A549 (cell line): ENCODE measurements at regions not wholly inside any gene's neighbourhood (a gene's known extent, or its start where the extent isn't known, plus 50 kb on each side); places are given as distances from the start of the nearest gene placed in this dataset.

Experiments
- ATAC-seq, 2 experiments: fragments of 200-7000 bp in 1 of 2; fragments of >200 bp in 1 of 2; cut with Nextera tagmentation in 1 of 2; cut with Tn5 transposase in 1 of 2; 3 replicates each; pipeline versions ENCODE4 v1.8.0 to v1.9.1; 2018 to 2020; ENCODE audit warnings: mild to moderate bottlenecking in 1 of 2, moderate library complexity in 1 of 2
- CTCF ChIA-PET: fragments of 300-600 bp; sonication (Branson Sonifier 250); formaldehyde crosslinking; extraction: SDS; loops from one replicate; lab custom pipeline; 2021; ENCODE audit warnings: antibody characterized with exemption, inconsistent platforms; lab: Yijun Ruan, JAX
- POLR2A ChIA-PET: fragments of 350-600 bp; formaldehyde crosslinking; extraction: SDS; loops from one replicate; lab custom pipeline; 2021; ENCODE audit warnings: antibody characterized with exemption, inconsistent platforms; lab: Yijun Ruan, JAX
- DNase-seq, 2 experiments: peaks; one replicate each; pipeline versions ENCODE4 v3.0.0 to v3.0.0-alpha.2; 2011 to 2016; ENCODE audit warnings: low read depth in 1 of 2, low spot score in 1 of 2
- FAIRE-seq: peaks from 2 replicates; lab custom pipeline; 2011; peaks lifted over from hg19 to GRCh38; lab: Jason Lieb, UNC
- H3K27ac ChIP-seq, 2 experiments: fragments of >200 bp; sonication (Bioruptor Twin); formaldehyde crosslinking; 3 replicates each; pipeline ENCODE4 v1.5.1; 2016 to 2017
- H3K4me1 ChIP-seq: fragments of >200 bp; sonication (Bioruptor Twin); formaldehyde crosslinking; 3 replicates; pipeline ENCODE4 v1.6.1; 2016
- H3K4me2 ChIP-seq: fragments of >200 bp; sonication (Bioruptor Twin); formaldehyde crosslinking; 3 replicates; pipeline ENCODE4 v1.6.1; 2016
- H3K4me3 ChIP-seq: fragments of >200 bp; sonication (Bioruptor Twin); formaldehyde crosslinking; 3 replicates; pipeline ENCODE4 v1.5.1; 2016
- H3K9me3 ChIP-seq: fragments of >200 bp; sonication (Bioruptor Twin); formaldehyde crosslinking; 3 replicates; pipeline ENCODE4 v1.6.1; 2016
- CHD2 ChIP-seq: fragments of 150-350 bp; IDR thresholded peaks from 2 replicates; pipeline ENCODE4 v1.6.1; 2014; ENCODE audit warnings: low read length; ENCODE audit not compliant: partially characterized antibody
- EHF ChIP-seq: fragments of 250-450 bp; sonication (Bioruptor Pico); IDR thresholded peaks from 2 replicates; pipeline ENCODE4 v1.5.0; 2020; ENCODE audit warnings: mild to moderate bottlenecking
- EHMT2 ChIP-seq: fragments of 200-600 bp; sonication (generic); IDR thresholded peaks from 2 replicates; pipeline ENCODE4 v1.6.1; 2016; ENCODE audit warnings: antibody characterized with exemption, low read depth, mild to moderate bottlenecking, moderate library complexity
- FOXS1 ChIP-seq: fragments of 250-450 bp; sonication (Bioruptor Pico); IDR thresholded peaks from 2 replicates; pipeline ENCODE4 v1.5.0; 2020; ENCODE audit warnings: mild to moderate bottlenecking, moderate library complexity
- HDAC2 ChIP-seq: fragments of 200-600 bp; sonication (generic); IDR thresholded peaks from 2 replicates; pipeline ENCODE4 v1.6.1; 2016
- HEYL ChIP-seq: fragments of 250-450 bp; sonication (Bioruptor Pico); IDR thresholded peaks from 2 replicates; pipeline ENCODE4 v1.8.0; 2021; ENCODE audit warnings: mild to moderate bottlenecking, moderate library complexity
- HMGXB4 ChIP-seq: fragments of 250-450 bp; sonication (Bioruptor Pico); IDR thresholded peaks from 2 replicates; pipeline ENCODE4 v1.5.0; 2021; ENCODE audit warnings: mild to moderate bottlenecking, moderate library complexity, borderline replicate concordance
- HOXA7 ChIP-seq: fragments of 250-450 bp; sonication (Bioruptor Pico); IDR thresholded peaks from 2 replicates; pipeline ENCODE4 v1.5.0; 2020; ENCODE audit warnings: mild to moderate bottlenecking, moderate library complexity
- HOXB13 ChIP-seq: fragments of 250-450 bp; sonication (Bioruptor Pico); IDR thresholded peaks from 2 replicates; pipeline ENCODE4 v1.5.0; 2020; ENCODE audit warnings: low read depth, mild to moderate bottlenecking, moderate library complexity
- KDM1A ChIP-seq: fragments of 200-600 bp; sonication (generic); IDR thresholded peaks from 2 replicates; pipeline ENCODE4 v1.6.1; 2016; ENCODE audit warnings: low read depth, mild to moderate bottlenecking
- NPAS2 ChIP-seq: fragments of 250-450 bp; sonication (Bioruptor Pico); IDR thresholded peaks from 2 replicates; pipeline ENCODE4 v1.8.0; 2022; ENCODE audit warnings: mild to moderate bottlenecking, moderate library complexity, borderline replicate concordance
- POLR2AphosphoS2 ChIP-seq: conservative IDR thresholded peaks from 2 replicates; pipeline ENCODE4 v1.6.1; 2012; ENCODE audit warnings: low read length, improper control_type of control experiment, inconsistent platforms
- RAD21 ChIP-seq, 2 experiments: fragments of >200 bp in 1 of 2; sonication (Bioruptor Twin) in 1 of 2; formaldehyde crosslinking in 1 of 2; IDR thresholded peaks in 1 of 2; conservative IDR thresholded peaks in 1 of 2; 2 replicates in 1 of 2; 3 replicates in 1 of 2; pipeline ENCODE4 v1.6.1; 2012 to 2018; ENCODE audit warnings: inconsistent platforms in 1 of 2
- RARB ChIP-seq: fragments of 250-450 bp; sonication (Bioruptor Pico); IDR thresholded peaks from 2 replicates; pipeline ENCODE4 v1.8.0; 2021; ENCODE audit warnings: mild to moderate bottlenecking, moderate library complexity
- SREBF2 ChIP-seq: fragments of 450-650 bp; IDR thresholded peaks from 2 replicates; pipeline ENCODE4 v1.6.1; 2014; ENCODE audit warnings: mild to moderate bottlenecking, moderate library complexity
- ZC3H11A ChIP-seq: fragments of 450-650 bp; IDR thresholded peaks from 2 replicates; pipeline ENCODE4 v1.6.1; 2014; ENCODE audit warnings: antibody characterized with exemption, mild to moderate bottlenecking
- ZFP36 ChIP-seq: fragments of 450-650 bp; IDR thresholded peaks from 2 replicates; pipeline ENCODE4 v1.6.1; 2014; ENCODE audit warnings: borderline replicate concordance; ENCODE audit not compliant: partially characterized antibody
- whole genome bisulfite sequencing: methylation state at CpG from one replicate; pipeline ENCODE4 v1.1.6; 2017; ENCODE audit errors: missing lambda C conversion rate; 5-methylcytosine and 5-hydroxymethylcytosine counted together
- TF ChIP-seq, protein P1 (sequence below): fragments of 250-450 bp; sonication (Bioruptor Pico); IDR thresholded peaks from 2 replicates; pipeline ENCODE4 v1.5.0; 2020; ENCODE audit warnings: low read depth, mild to moderate bottlenecking, moderate library complexity
- TF ChIP-seq, protein P2 (sequence below): fragments of 150-350 bp; IDR thresholded peaks from 2 replicates; pipeline ENCODE4 v1.6.1; 2014; ENCODE audit warnings: low read depth, mild to moderate bottlenecking, low read length
- TF ChIP-seq, protein P3 (sequence below): IDR thresholded peaks from 2 replicates; pipeline ENCODE4 v1.6.1; 2012; ENCODE audit warnings: low read depth, borderline replicate concordance

DNA sequence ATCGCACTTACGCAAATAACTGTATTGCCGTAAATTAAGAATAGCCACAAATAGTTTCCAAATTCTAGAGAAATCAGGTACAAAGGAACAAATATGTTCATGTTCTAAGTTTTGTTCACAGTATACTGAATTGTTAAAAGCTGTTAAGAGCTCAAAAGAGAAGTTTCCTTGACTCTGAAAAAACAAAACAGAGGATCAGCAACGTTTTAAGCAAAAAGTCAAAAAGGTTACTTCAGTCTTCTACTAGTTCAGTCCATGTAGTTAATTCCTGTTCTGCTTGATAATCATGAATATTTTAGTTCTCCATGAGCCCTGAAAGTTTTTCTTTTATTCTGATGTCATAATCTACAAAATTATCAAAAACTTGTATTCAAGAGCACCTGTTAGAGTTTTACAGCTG is 128.6 kb upstream of the MAST4 start (continued):
- TF ChIP-seq HMGXB4 (CRISPR knock-in tag), result no peak
- TF ChIP-seq CHD2, result no peak
- TF ChIP-seq POLR2AphosphoS2, result no peak
- TF ChIP-seq RARB (CRISPR knock-in tag), result no peak

DNA sequence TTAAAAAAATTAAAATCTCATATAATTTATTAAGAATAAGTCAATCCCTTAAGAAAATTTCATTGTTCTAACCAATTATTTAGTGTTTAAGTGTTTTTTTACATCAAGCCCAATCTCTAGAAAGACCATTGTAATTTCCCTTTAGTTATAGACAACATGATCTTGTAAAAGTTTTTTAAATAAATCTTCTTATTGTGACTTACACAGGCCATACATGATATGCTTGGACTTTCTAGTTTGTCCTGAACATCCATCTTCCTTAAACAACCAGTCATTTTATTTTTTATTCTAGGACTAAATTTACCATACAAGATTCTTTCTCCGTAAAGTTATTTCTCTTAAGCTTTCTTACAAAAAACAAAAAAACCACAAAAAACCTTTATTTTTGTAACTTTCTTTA is 126.5 kb upstream of the MAST4 start:
- Histone ChIP-seq H3K4me1 (no peaks in the 10 kb centered on the region), H3K27ac (no peak overlapping the region), H3K4me2 (no peak overlapping the region), H3K9me3 (peaks cover 3% of the 10 kb centered on the region; the same call in 1 of the 3 replicates), H3K4me3 (no peak overlapping the region)
- FAIRE-seq (no peak), DNase-seq (no peak), ATAC-seq (no peak)
- TF ChIP-seq ZC3H11A (no peak), RAD21 (conservative IDR thresholded peaks at IDR 0.05 in 1 of 2, IDR thresholded peaks at IDR 0.05 in 1 of 2) (no peak), FOXS1 (CRISPR knock-in tag) (no peak), EHF (CRISPR knock-in tag) (no peak), ZFP36 (peak; percentile 79), NPAS2 (CRISPR knock-in tag) (no peak)
- TF ChIP-seq, protein P1, sequence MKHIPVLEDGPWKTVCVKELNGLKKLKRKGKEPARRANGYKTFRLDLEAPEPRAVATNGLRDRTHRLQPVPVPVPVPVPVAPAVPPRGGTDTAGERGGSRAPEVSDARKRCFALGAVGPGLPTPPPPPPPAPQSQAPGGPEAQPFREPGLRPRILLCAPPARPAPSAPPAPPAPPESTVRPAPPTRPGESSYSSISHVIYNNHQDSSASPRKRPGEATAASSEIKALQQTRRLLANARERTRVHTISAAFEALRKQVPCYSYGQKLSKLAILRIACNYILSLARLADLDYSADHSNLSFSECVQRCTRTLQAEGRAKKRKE (CRISPR knock-in tag), result no peak
- WGBS, result 91% methylated on average over 1 of the region's 1 CpG
- ChIA-PET POLR2A (no interaction called here), CTCF (no interaction called here)

GRCh38 chr5:66472010-66472409 is 124.2 kb upstream of the MAST4 start:
- TF ChIP-seq, protein P2, sequence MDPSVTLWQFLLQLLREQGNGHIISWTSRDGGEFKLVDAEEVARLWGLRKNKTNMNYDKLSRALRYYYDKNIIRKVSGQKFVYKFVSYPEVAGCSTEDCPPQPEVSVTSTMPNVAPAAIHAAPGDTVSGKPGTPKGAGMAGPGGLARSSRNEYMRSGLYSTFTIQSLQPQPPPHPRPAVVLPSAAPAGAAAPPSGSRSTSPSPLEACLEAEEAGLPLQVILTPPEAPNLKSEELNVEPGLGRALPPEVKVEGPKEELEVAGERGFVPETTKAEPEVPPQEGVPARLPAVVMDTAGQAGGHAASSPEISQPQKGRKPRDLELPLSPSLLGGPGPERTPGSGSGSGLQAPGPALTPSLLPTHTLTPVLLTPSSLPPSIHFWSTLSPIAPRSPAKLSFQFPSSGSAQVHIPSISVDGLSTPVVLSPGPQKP, result no peak
- TF ChIP-seq HOXB13 (CRISPR knock-in tag), result no peak
- no peak for TF ChIP-seq FOXS1 (CRISPR knock-in tag)
- TF ChIP-seq, all 56 proteins: peak for 0
- Histone ChIP-seq H3K4me1 (no peaks in the 10 kb centered on the region), H3K4me3 (no peak overlapping the region), H3K4me2 (no peak overlapping the region), H3K9me3 (peaks cover 3% of the 10 kb centered on the region; the same call in 1 of the 3 replicates), H3K27ac (no peak overlapping the region)
- ChIA-PET POLR2A (no interaction called here), CTCF (no interaction called here)
- WGBS, result 0% methylated on average over 1 of the region's 1 CpG
- DNase-seq, result no peak
- ATAC-seq, result no peak
- no peak for FAIRE-seq

DNA sequence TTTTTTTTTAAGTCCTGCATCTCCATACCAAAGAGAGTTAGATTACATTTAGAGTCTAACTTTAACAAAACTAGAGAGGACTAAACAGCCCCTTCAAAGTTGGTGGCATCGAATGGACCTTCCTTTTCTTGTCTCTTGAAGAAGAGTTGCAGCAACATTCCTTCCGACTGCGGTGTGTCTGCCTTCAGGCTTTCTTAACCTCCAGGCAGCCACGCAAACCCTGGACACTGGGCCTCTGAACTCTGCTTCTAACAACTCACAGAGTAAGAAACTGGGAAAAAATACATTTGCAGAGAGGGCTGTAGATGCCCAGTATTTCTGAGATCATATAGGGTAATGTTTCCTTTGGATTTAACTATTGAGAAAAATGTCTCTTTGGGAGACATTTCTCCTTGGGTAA is 120.5 kb upstream of the MAST4 start:
- 57% methylated on average over 4 of the region's 4 CpGs for WGBS
- CTCF ChIA-PET, result no interaction called here
- no peak for ATAC-seq
- no peak overlapping the region for H3K4me3 ChIP-seq
- DNase-seq, result no peak
- H3K4me2 ChIP-seq, result no peak overlapping the region
- H3K9me3 ChIP-seq, result no peaks in the 10 kb centered on the region
- POLR2A ChIA-PET, result no interaction called here
- no peak for FAIRE-seq
- H3K27ac ChIP-seq, result no peak overlapping the region
- no peaks in the 10 kb centered on the region for H3K4me1 ChIP-seq
- TF ChIP-seq SREBF2 (no peak), NPAS2 (CRISPR knock-in tag) (no peak), HEYL (CRISPR knock-in tag) (no peak), KDM1A (no peak), EHMT2 (no peak), HOXA7 (CRISPR knock-in tag) (no peak), HMGXB4 (CRISPR knock-in tag) (no peak), HDAC2 (no peak), ZC3H11A (no peak)
- TF ChIP-seq, protein P2, result no peak
- TF ChIP-seq, protein P3, sequence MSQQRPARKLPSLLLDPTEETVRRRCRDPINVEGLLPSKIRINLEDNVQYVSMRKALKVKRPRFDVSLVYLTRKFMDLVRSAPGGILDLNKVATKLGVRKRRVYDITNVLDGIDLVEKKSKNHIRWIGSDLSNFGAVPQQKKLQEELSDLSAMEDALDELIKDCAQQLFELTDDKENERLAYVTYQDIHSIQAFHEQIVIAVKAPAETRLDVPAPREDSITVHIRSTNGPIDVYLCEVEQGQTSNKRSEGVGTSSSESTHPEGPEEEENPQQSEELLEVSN, result no peak
- TF ChIP-seq, protein P1 (CRISPR knock-in tag), result no peak
